ENCODE measurements at regions not wholly inside any gene's neighbourhood (a gene's known extent, or its start where the extent isn't known, plus 50 kb on each side); places are given as distances from the start of the nearest gene placed in this dataset.

DNA sequence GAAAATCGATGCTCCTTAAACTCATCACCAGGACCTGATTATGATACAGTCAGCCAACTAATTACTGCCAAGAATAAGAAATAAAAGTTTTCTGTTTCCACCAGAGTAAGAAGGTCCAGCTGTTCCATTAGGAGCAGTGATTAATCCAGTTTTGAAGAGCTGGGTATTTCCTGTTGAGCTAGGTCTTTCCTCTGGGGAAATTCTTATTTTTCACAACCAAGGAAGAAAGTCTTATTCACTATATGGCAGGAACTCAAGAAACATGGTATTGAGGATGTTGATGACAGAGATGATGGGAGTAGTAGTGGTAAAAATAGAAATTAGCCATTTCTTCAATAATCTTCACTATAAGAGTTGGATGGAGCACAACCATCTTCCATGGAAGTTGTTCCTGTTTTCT, 374.6 kb upstream of the RUNX1 start:
- Mint-ChIP-seq H3K36me3 (ENCODE audit: low read depth, unreplicated experiment) (no peaks in the 10 kb centered on the region), H3K4me1 (ENCODE audit: unreplicated experiment) (no peaks in the 10 kb centered on the region), H3K27me3 (ENCODE audit: unreplicated experiment) (no peaks in the 10 kb centered on the region), H3K4me3 (ENCODE audit: unreplicated experiment) (no peak overlapping the region), H3K27ac (ENCODE audit: unreplicated experiment) (no peak overlapping the region), H3K9me3 (ENCODE audit: unreplicated experiment) (no peaks in the 10 kb centered on the region)
- DNase-seq (ENCODE audit: low spot score) = no peak
- TF ChIP-seq, protein P1, sequence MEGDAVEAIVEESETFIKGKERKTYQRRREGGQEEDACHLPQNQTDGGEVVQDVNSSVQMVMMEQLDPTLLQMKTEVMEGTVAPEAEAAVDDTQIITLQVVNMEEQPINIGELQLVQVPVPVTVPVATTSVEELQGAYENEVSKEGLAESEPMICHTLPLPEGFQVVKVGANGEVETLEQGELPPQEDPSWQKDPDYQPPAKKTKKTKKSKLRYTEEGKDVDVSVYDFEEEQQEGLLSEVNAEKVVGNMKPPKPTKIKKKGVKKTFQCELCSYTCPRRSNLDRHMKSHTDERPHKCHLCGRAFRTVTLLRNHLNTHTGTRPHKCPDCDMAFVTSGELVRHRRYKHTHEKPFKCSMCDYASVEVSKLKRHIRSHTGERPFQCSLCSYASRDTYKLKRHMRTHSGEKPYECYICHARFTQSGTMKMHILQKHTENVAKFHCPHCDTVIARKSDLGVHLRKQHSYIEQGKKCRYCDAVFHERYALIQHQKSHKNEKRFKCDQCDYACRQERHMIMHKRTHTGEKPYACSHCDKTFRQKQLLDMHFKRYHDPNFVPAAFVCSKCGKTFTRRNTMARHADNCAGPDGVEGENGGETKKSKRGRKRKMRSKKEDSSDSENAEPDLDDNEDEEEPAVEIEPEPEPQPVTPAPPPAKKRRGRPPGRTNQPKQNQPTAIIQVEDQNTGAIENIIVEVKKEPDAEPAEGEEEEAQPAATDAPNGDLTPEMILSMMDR (IDR thresholded peaks at IDR 0.05; ENCODE audit: unreplicated experiment) = no peak

DNA sequence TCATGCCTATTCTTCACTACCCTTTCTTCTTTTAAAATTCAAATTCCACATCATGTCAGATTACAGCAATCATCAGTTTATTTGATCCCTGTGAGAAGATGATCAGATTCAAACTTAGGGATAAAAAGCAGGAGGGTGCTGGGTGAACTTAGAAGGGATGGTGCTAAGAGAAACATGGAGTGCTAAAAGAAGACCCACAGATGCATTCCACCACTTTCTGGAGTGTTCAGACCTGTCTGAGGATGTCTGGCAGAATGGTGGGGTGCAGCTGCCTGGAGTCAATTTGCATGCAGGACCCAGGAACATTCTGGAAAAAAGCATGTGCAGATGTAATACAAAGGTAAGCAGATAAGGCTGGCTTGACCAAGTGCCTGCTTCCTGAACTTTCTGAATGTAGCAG, 372.9 kb upstream of the RUNX1 start:
- H3K4me1 Mint-ChIP-seq (ENCODE audit: unreplicated experiment) = no peaks in the 10 kb centered on the region
- no peaks in the 10 kb centered on the region for H3K27me3 Mint-ChIP-seq (ENCODE audit: unreplicated experiment)
- no peak overlapping the region for H3K4me3 Mint-ChIP-seq (ENCODE audit: unreplicated experiment)
- no peak for DNase-seq (ENCODE audit: low spot score)
- no peaks in the 10 kb centered on the region for H3K9me3 Mint-ChIP-seq (ENCODE audit: unreplicated experiment)
- TF ChIP-seq, protein P1 (IDR thresholded peaks at IDR 0.05; ENCODE audit: unreplicated experiment) = no peak
- no peaks in the 10 kb centered on the region for H3K36me3 Mint-ChIP-seq (ENCODE audit: low read depth, unreplicated experiment)
- no peak overlapping the region for H3K27ac Mint-ChIP-seq (ENCODE audit: unreplicated experiment)

DNA sequence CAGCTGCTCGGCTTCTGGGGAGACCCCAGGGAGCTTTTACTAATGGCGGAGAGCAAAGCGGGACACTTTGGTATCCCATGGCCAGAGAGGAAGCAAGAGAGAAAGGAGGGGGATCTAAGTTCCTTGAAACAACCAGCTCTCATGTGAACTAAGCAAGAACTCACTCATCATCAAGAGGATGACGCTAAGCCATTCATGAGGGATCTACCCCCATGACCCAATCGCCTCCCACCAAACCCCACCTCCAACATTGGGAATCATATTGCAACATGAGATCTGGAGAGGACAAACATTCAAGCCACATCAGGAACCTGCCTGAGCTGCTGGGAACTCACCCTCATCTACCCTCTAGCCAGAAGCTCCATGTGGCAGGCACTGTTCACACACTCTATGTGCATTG, 372.1 kb upstream of the RUNX1 start:
- H3K27ac Mint-ChIP-seq (ENCODE audit: unreplicated experiment) = no peak overlapping the region
- H3K27me3 Mint-ChIP-seq (ENCODE audit: unreplicated experiment) = no peaks in the 10 kb centered on the region
- no peaks in the 10 kb centered on the region for H3K9me3 Mint-ChIP-seq (ENCODE audit: unreplicated experiment)
- TF ChIP-seq, protein P1 (IDR thresholded peaks at IDR 0.05; ENCODE audit: unreplicated experiment) = no peak
- no peaks in the 10 kb centered on the region for H3K36me3 Mint-ChIP-seq (ENCODE audit: low read depth, unreplicated experiment)
- no peak for DNase-seq (ENCODE audit: low spot score)
- no peak overlapping the region for H3K4me3 Mint-ChIP-seq (ENCODE audit: unreplicated experiment)
- H3K4me1 Mint-ChIP-seq (ENCODE audit: unreplicated experiment) = no peaks in the 10 kb centered on the region

DNA sequence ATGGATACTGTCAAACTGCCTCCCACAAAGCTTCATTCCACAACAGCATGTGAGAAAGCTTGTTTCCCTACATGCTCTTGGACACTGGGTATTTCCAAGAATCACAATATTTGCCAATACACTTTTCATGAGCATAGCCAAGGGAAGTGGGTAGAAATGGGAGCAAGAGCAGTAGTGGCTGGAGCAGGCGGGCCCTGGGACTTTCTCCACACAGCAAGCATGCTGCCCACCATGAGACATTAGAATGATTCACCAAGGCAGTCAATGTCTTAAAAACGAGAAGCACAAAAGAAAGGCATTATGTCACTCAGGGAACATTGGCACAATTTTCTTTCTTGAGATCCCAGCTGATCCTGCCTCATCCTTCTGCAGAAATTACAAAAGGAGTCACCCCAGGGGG, 371.6 kb upstream of the RUNX1 start:
- Mint-ChIP-seq H3K9me3 (ENCODE audit: unreplicated experiment) (no peaks in the 10 kb centered on the region), H3K4me3 (ENCODE audit: unreplicated experiment) (no peak overlapping the region), H3K27ac (ENCODE audit: unreplicated experiment) (no peak overlapping the region), H3K4me1 (ENCODE audit: unreplicated experiment) (no peaks in the 10 kb centered on the region), H3K36me3 (ENCODE audit: low read depth, unreplicated experiment) (no peaks in the 10 kb centered on the region), H3K27me3 (ENCODE audit: unreplicated experiment) (no peaks in the 10 kb centered on the region)
- TF ChIP-seq, protein P1 (IDR thresholded peaks at IDR 0.05; ENCODE audit: unreplicated experiment) = no peak
- DNase-seq (ENCODE audit: low spot score) = no peak

DNA sequence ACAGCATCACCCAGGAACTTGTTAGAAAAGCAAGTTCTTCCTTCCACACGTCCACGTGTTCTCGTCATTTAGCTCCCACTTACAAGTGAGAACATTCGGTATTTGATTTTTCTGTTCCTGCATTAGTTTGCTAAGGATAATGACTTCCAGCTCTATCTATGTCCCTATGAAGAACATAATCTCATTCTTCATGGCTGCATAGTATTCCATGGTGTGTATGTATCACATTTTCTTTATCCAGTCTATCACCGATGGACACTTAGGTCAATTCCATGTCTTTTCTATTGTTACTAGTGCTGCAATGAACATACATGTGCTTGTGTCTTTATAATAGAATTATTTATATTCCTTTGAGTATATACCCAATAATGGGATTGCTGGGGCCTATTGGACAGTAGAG, 368.7 kb upstream of the RUNX1 start:
- Mint-ChIP-seq H3K36me3 (ENCODE audit: low read depth, unreplicated experiment) (no peaks in the 10 kb centered on the region), H3K27ac (ENCODE audit: unreplicated experiment) (no peak overlapping the region), H3K4me1 (ENCODE audit: unreplicated experiment) (no peaks in the 10 kb centered on the region), H3K9me3 (ENCODE audit: unreplicated experiment) (no peaks in the 10 kb centered on the region), H3K4me3 (ENCODE audit: unreplicated experiment) (no peak overlapping the region), H3K27me3 (ENCODE audit: unreplicated experiment) (no peaks in the 10 kb centered on the region)
- TF ChIP-seq, protein P1 (IDR thresholded peaks at IDR 0.05; ENCODE audit: unreplicated experiment) = no peak
- no peak for DNase-seq (ENCODE audit: low spot score)

Data from endothelial cell (in vitro differentiated cells).